Keratinocyte (primary cell): ENCODE measurements at regions not wholly inside any gene's neighbourhood (a gene's known extent, or its start where the extent isn't known, plus 50 kb on each side); places are given as distances from the start of the nearest gene placed in this dataset.

ENCODE experiments used
- DNase-seq: peaks from one replicate; pipeline ENCODE4 v3.0.0-alpha.2; 2011; ENCODE audit warnings: low read depth, missing footprints, low spot score
- FAIRE-seq: peaks from 2 replicates; lab custom pipeline; 2011; peaks lifted over from hg19 to GRCh38; lab: Jason Lieb, UNC
- H2AFZ ChIP-seq: 2 replicates; pipeline ENCODE4 v1.6.0; 2012; ENCODE audit warnings: low read length, control low read depth, inconsistent platforms; ENCODE audit not compliant: control insufficient read depth
- H3K27ac ChIP-seq: 2 replicates; pipeline ENCODE4 v1.5.1; 2011; ENCODE audit warnings: low read length; ENCODE audit not compliant: control insufficient read depth, insufficient read depth
- H3K27me3 ChIP-seq: 3 replicates; pipeline ENCODE4 v1.6.0; 2011; ENCODE audit warnings: low read length; ENCODE audit not compliant: control insufficient read depth, insufficient read depth; ENCODE audit errors: extremely low read depth
- H3K36me3 ChIP-seq, 2 experiments: 2 replicates in 1 of 2; 3 replicates in 1 of 2; pipeline ENCODE4 v1.5.1; 2011; ENCODE audit warnings: low read length in 2 of 2, mild to moderate bottlenecking in 1 of 2; ENCODE audit not compliant: control insufficient read depth in 2 of 2, insufficient read depth in 2 of 2; ENCODE audit errors: extremely low read depth in 1 of 2
- H3K4me1 ChIP-seq: 3 replicates; pipeline ENCODE4 v1.5.1; 2011; ENCODE audit warnings: low read length; ENCODE audit not compliant: control insufficient read depth, insufficient read depth; ENCODE audit errors: extremely low read depth
- H3K4me2 ChIP-seq: 3 replicates; pipeline ENCODE4 v1.6.0; 2011; ENCODE audit warnings: low read depth, low read length; ENCODE audit not compliant: control insufficient read depth, insufficient read depth; ENCODE audit errors: extremely low read depth
- H3K4me3 ChIP-seq, 3 experiments: fragments of 200-600 bp in 1 of 3; sonication (generic) in 1 of 3; 2 replicates in 2 of 3; 3 replicates in 1 of 3; pipeline ENCODE4 v1.5.1; 2011 to 2016; ENCODE audit warnings: low read length in 3 of 3, mild to moderate bottlenecking in 3 of 3, control low read depth in 2 of 3, inconsistent platforms in 1 of 3, low read depth in 1 of 3, mixed read lengths in 1 of 3, mixed run types in 1 of 3, moderate library complexity in 1 of 3; ENCODE audit not compliant: control insufficient read depth in 2 of 3, insufficient read depth in 2 of 3; ENCODE audit errors: extremely low read depth in 1 of 3
- H3K79me2 ChIP-seq: 2 replicates; pipeline ENCODE4 v1.6.0; 2012; ENCODE audit warnings: low read length; ENCODE audit not compliant: control insufficient read depth, insufficient read depth
- H3K9ac ChIP-seq: 3 replicates; pipeline ENCODE4 v1.6.0; 2011; ENCODE audit warnings: low read length; ENCODE audit not compliant: control insufficient read depth, insufficient read depth; ENCODE audit errors: extremely low read depth
- H3K9me1 ChIP-seq: 3 replicates; pipeline ENCODE4 v1.6.0; 2011; ENCODE audit warnings: low read length; ENCODE audit not compliant: control insufficient read depth, insufficient read depth; ENCODE audit errors: extremely low read depth
- H3K9me3 ChIP-seq: 2 replicates; pipeline ENCODE4 v1.5.1; 2012; ENCODE audit warnings: low read depth, low read length; ENCODE audit not compliant: control insufficient read depth
- H4K20me1 ChIP-seq: 3 replicates; pipeline ENCODE4 v1.6.0; 2011; ENCODE audit warnings: low read length; ENCODE audit not compliant: control insufficient read depth, insufficient read depth; ENCODE audit errors: extremely low read depth
- EZH2 ChIP-seq: IDR thresholded peaks from one replicate; pipeline ENCODE4 v1.6.1; 2012; ENCODE audit warnings: inconsistent platforms, mild to moderate bottlenecking, low read length, moderate library complexity
- dilution Hi-C: fragments of 300-500 bp; cut with MboI; formaldehyde crosslinking; loops from one replicate; pipeline ENCODE4 v1.7.0; 2020; ENCODE audit warnings: low sequenced_read_pairs; ENCODE audit not compliant: extremely low pct_ligation_motif_present
- TF ChIP-seq, protein P1 (sequence below), 3 experiments: IDR thresholded peaks in 1 of 3; conservative IDR thresholded peaks in 1 of 3; optimal IDR thresholded peaks in 1 of 3; 2 replicates in 2 of 3; 3 replicates in 1 of 3; pipeline versions ENCODE3 to v1.5.1; 2011; ENCODE audit warnings: low read length in 3 of 3, mild to moderate bottlenecking in 3 of 3, moderate library complexity in 2 of 3, control low read depth in 1 of 3, inconsistent platforms in 1 of 3; ENCODE audit not compliant: insufficient read depth in 2 of 3; ENCODE audit errors: extremely low read depth in 1 of 3

DNA sequence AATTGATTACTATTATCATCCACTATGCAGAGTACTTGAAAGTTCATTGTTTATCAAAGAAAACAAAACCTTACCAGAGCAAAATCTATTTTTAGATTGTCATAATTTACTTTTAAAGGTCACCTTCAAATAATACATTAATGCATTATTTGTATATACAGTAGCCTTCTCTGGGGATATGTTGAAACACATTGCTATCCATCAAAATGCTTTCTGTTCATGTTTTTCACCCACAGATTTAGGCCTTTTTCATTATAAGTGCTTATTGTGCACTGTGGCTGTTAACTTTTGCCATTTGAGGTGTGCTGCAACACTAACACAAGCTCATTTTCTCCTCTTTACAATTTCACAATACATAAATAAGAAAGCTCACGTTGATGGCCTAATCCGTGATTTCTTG is 74.1 kb upstream of the ANKRD50 start:
- no peaks in the 10 kb centered on the region for H3K9me1 ChIP-seq
- H4K20me1 ChIP-seq: no peaks in the 10 kb centered on the region
- H3K79me2 ChIP-seq: no peaks in the 10 kb centered on the region
- H3K9ac ChIP-seq: no peak overlapping the region
- dilution Hi-C loops: no loop called here
- H3K27me3 ChIP-seq: no peaks in the 10 kb centered on the region
- TF ChIP-seq EZH2: no peak
- TF ChIP-seq, protein P1, sequence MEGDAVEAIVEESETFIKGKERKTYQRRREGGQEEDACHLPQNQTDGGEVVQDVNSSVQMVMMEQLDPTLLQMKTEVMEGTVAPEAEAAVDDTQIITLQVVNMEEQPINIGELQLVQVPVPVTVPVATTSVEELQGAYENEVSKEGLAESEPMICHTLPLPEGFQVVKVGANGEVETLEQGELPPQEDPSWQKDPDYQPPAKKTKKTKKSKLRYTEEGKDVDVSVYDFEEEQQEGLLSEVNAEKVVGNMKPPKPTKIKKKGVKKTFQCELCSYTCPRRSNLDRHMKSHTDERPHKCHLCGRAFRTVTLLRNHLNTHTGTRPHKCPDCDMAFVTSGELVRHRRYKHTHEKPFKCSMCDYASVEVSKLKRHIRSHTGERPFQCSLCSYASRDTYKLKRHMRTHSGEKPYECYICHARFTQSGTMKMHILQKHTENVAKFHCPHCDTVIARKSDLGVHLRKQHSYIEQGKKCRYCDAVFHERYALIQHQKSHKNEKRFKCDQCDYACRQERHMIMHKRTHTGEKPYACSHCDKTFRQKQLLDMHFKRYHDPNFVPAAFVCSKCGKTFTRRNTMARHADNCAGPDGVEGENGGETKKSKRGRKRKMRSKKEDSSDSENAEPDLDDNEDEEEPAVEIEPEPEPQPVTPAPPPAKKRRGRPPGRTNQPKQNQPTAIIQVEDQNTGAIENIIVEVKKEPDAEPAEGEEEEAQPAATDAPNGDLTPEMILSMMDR (optimal IDR thresholded peaks at IDR 0.05 in 1 of 3, IDR thresholded peaks at IDR 0.05 in 1 of 3, conservative IDR thresholded peaks at IDR 0.05 in 1 of 3; ENCODE audit: extremely low read depth in 1 of 3, insufficient read depth in 2 of 3, low read length in 3 of 3): no peak
- no peaks in the 10 kb centered on the region for H3K9me3 ChIP-seq
- DNase-seq (no peak), FAIRE-seq (no peak)
- H3K4me2 ChIP-seq: no peak overlapping the region
- no peak overlapping the region for H2AFZ ChIP-seq
- H3K4me3 ChIP-seq: no peak overlapping the region
- no peak overlapping the region for H3K27ac ChIP-seq
- no peaks in the 10 kb centered on the region for H3K4me1 ChIP-seq
- no peaks in the 10 kb centered on the region for H3K36me3 ChIP-seq

- TF ChIP-seq EZH2: no peak
- TF ChIP-seq, protein P1 (optimal IDR thresholded peaks at IDR 0.05 in 1 of 3, IDR thresholded peaks at IDR 0.05 in 1 of 3, conservative IDR thresholded peaks at IDR 0.05 in 1 of 3; ENCODE audit: extremely low read depth in 1 of 3, insufficient read depth in 2 of 3, low read length in 3 of 3): no peak
- Histone ChIP-seq H4K20me1 (no peaks in the 10 kb centered on the region), H3K79me2 (no peaks in the 10 kb centered on the region), H3K4me1 (no peaks in the 10 kb centered on the region), H3K9ac (no peak overlapping the region), H3K27me3 (no peaks in the 10 kb centered on the region), H2AFZ (no peak overlapping the region), H3K36me3 (no peaks in the 10 kb centered on the region), H3K27ac (no peak overlapping the region), H3K4me3 (no peak overlapping the region), H3K9me1 (no peaks in the 10 kb centered on the region), H3K4me2 (no peak overlapping the region), H3K9me3 (no peaks in the 10 kb centered on the region)
- DNase-seq (no peak), FAIRE-seq (no peak)
- dilution Hi-C loops: no loop called here
Measured at GRCh38 chr4:124785645-124786044, 73.1 kb upstream of the ANKRD50 start.
